Glutamatergic neuron (in vitro differentiated cells): ENCODE measurements at regions not wholly inside any gene's neighbourhood (a gene's known extent, or its start where the extent isn't known, plus 50 kb on each side); places are given as distances from the start of the nearest gene placed in this dataset.

ENCODE experiments used
- DNase-seq: peaks from one replicate; pipeline ENCODE4 v3.0.0; 2022
- H3K27ac Mint-ChIP-seq: one replicate; pipeline ENCODE4 v1.8.0; 2020; ENCODE audit warnings: mild to moderate bottlenecking, mixed read lengths, inconsistent platforms; ENCODE audit not compliant: unreplicated experiment
- H3K27me3 Mint-ChIP-seq: one replicate; pipeline ENCODE4 v1.8.0; 2020; ENCODE audit warnings: mild to moderate bottlenecking, moderate library complexity, mixed read lengths, inconsistent platforms; ENCODE audit not compliant: unreplicated experiment
- H3K36me3 Mint-ChIP-seq: one replicate; pipeline ENCODE4 v1.8.0; 2020; ENCODE audit warnings: mild to moderate bottlenecking, mixed read lengths, inconsistent platforms; ENCODE audit not compliant: unreplicated experiment
- H3K4me1 Mint-ChIP-seq: one replicate; pipeline ENCODE4 v1.8.0; 2020; ENCODE audit warnings: mild to moderate bottlenecking, low read depth, mixed read lengths, inconsistent platforms; ENCODE audit not compliant: unreplicated experiment
- H3K4me3 Mint-ChIP-seq: one replicate; pipeline ENCODE4 v1.8.0; 2020; ENCODE audit warnings: mild to moderate bottlenecking, mixed read lengths, inconsistent platforms; ENCODE audit not compliant: unreplicated experiment
- H3K9me3 Mint-ChIP-seq: one replicate; pipeline ENCODE4 v1.8.0; 2020; ENCODE audit warnings: mild to moderate bottlenecking, moderate library complexity, mixed read lengths, inconsistent platforms; ENCODE audit not compliant: unreplicated experiment
- TF ChIP-seq, protein P1 (sequence below): fragments of 200-600 bp; sonication (generic); IDR thresholded peaks from one replicate; pipeline ENCODE4 v1.5.0; 2021; ENCODE audit not compliant: partially characterized antibody, unreplicated experiment

- H3K27me3 Mint-ChIP-seq = no peaks in the 10 kb centered on the region
- H3K36me3 Mint-ChIP-seq = peaks cover 24% of the 10 kb centered on the region
- TF ChIP-seq, protein P1, sequence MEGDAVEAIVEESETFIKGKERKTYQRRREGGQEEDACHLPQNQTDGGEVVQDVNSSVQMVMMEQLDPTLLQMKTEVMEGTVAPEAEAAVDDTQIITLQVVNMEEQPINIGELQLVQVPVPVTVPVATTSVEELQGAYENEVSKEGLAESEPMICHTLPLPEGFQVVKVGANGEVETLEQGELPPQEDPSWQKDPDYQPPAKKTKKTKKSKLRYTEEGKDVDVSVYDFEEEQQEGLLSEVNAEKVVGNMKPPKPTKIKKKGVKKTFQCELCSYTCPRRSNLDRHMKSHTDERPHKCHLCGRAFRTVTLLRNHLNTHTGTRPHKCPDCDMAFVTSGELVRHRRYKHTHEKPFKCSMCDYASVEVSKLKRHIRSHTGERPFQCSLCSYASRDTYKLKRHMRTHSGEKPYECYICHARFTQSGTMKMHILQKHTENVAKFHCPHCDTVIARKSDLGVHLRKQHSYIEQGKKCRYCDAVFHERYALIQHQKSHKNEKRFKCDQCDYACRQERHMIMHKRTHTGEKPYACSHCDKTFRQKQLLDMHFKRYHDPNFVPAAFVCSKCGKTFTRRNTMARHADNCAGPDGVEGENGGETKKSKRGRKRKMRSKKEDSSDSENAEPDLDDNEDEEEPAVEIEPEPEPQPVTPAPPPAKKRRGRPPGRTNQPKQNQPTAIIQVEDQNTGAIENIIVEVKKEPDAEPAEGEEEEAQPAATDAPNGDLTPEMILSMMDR = no peak
- no peak overlapping the region for H3K27ac Mint-ChIP-seq
- H3K4me1 Mint-ChIP-seq = no peaks in the 10 kb centered on the region
- no peak for DNase-seq
- H3K4me3 Mint-ChIP-seq = no peak overlapping the region
- H3K9me3 Mint-ChIP-seq = peaks cover 1% of the 10 kb centered on the region
Measured at GRCh38 chr11:91776655-91777054, 448.0 kb upstream of the FAT3 start.

DNA sequence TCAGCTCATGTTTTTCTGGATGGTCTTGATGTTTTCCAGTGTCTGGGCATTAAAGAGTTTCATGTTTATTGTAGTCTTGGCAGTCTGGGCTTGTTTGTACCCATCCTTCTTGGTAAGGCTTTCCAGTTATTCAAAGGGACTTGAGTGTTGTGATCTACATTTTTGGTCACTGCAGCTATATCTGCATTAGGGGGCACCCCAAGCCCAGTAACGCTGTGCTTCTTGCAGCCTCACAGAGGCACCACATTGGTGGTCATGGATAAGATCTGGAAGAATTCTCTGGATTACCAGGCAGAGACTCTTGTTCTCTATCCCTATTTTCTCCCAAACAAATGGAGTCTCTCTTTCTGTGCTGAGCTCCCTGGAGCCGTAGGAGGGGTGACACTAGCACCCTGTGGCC lies 451.5 kb upstream of the FAT3 start:
- no peak overlapping the region for H3K4me3 Mint-ChIP-seq
- H3K27me3 Mint-ChIP-seq = no peaks in the 10 kb centered on the region
- H3K4me1 Mint-ChIP-seq = no peaks in the 10 kb centered on the region
- H3K27ac Mint-ChIP-seq = no peak overlapping the region
- peaks cover 15% of the 10 kb centered on the region for H3K36me3 Mint-ChIP-seq
- DNase-seq = no peak
- H3K9me3 Mint-ChIP-seq = no peaks in the 10 kb centered on the region
- TF ChIP-seq, protein P1 = no peak

DNA sequence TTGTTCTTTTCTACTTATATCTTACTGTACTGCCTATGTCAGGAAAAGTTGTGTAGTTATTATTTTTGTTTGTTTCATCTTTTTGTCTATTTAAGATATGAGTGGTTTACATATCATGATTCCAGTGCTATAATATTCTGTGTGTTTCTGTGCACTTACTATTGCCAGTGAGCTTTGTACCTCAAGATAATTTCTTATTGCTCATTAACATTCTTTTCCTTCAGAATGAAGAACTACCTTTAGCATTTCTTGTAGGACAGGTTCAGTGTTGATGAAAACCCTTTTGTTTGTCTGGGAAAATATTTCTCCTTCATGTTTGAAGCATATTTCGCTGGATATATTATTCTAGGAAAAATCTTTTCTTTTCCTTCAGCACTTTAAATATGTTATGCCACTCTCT lies 452.7 kb upstream of the FAT3 start:
- TF ChIP-seq, protein P1 = no peak

GRCh38 chr11:91768783-91769182 lies 455.8 kb upstream of the FAT3 start:
- Mint-ChIP-seq H3K27ac (no peak overlapping the region), H3K4me1 (peaks cover 14% of the 10 kb centered on the region), H3K4me3 (no peak overlapping the region), H3K9me3 (no peaks in the 10 kb centered on the region), H3K36me3 (peaks cover 8% of the 10 kb centered on the region), H3K27me3 (no peaks in the 10 kb centered on the region)
- DNase-seq = no peak
- TF ChIP-seq, protein P1 = no peak

More for the DNA sequence above, 452.7 kb upstream of the FAT3 start:
- DNase-seq = no peak
- no peaks in the 10 kb centered on the region for H3K27me3 Mint-ChIP-seq
- H3K9me3 Mint-ChIP-seq = no peaks in the 10 kb centered on the region
- H3K36me3 Mint-ChIP-seq = peaks cover 15% of the 10 kb centered on the region
- H3K27ac Mint-ChIP-seq = no peak overlapping the region
- H3K4me3 Mint-ChIP-seq = no peak overlapping the region
- H3K4me1 Mint-ChIP-seq = no peaks in the 10 kb centered on the region

GRCh38 chr11:91763331-91763730 lies 461.3 kb upstream of the FAT3 start:
- Mint-ChIP-seq H3K27ac (peak overlapping the region; percentile 78), H3K4me3 (no peak overlapping the region), H3K36me3 (no peaks in the 10 kb centered on the region), H3K4me1 (peaks cover 54% of the 10 kb centered on the region), H3K27me3 (no peaks in the 10 kb centered on the region), H3K9me3 (peaks cover 6% of the 10 kb centered on the region)
- TF ChIP-seq, protein P1 = no peak
- no peak for DNase-seq
